ENCODE measurements at regions not wholly inside any gene's neighbourhood (a gene's known extent, or its start where the extent isn't known, plus 50 kb on each side); places are given as distances from the start of the nearest gene placed in this dataset.

DNA sequence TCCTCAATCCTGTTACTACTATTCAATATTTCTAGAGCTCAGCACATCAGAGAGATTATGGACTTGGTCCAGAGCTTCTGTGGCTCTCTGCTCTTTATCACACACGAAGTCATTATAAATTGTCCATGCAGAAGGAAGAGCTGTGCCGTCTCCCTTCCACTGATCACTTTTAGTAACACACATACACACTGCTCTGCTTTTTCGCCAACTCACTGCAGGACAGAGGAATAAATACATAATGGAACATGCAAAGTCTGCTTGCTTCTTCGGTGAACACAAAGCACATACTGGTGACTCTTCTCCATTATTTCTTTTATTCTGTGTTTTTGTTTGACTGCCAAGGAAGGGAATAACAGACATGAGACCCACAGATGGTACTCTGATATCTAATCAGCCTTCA, 1000.0 kb upstream of the TENM4 start:
- H3K9ac ChIP-seq (ENCODE audit: low read length), result no peak overlapping the region
- H3K14ac ChIP-seq (ENCODE audit: low read length in 2 of 2), result no peak overlapping the region
- no peak overlapping the region for H3K27ac ChIP-seq (ENCODE audit: low read length, poor library complexity, severe bottlenecking)
- H3K23ac ChIP-seq (ENCODE audit: low read length in 2 of 2), result no peak overlapping the region
- H4K91ac ChIP-seq (ENCODE audit: low read length), result no peak overlapping the region
- H2AK5ac ChIP-seq (ENCODE audit: low read length, severe bottlenecking), result no peak overlapping the region
- no peak overlapping the region for H2BK120ac ChIP-seq (ENCODE audit: low read depth, low read length)
- H3K18ac ChIP-seq (ENCODE audit: low read depth in 1 of 2, low read length in 2 of 2), result no peak overlapping the region
- H3K27me3 ChIP-seq (ENCODE audit: control insufficient read depth in 1 of 2, insufficient read depth in 1 of 2, low read length in 2 of 2), result no peaks in the 10 kb centered on the region
- H3K79me1 ChIP-seq (replicated peaks; ENCODE audit: low read length, poor library complexity, severe bottlenecking), result no peaks in the 10 kb centered on the region
- no peaks in the 10 kb centered on the region for H3K4me1 ChIP-seq (ENCODE audit: control insufficient read depth, insufficient read depth, low read depth, low read length)
- H3K4me2 ChIP-seq (ENCODE audit: low read length, poor library complexity, severe bottlenecking), result no peak overlapping the region
- H2BK5ac ChIP-seq (ENCODE audit: low read depth, low read length, poor library complexity, severe bottlenecking), result no peak overlapping the region
- no peaks in the 10 kb centered on the region for H3K36me3 ChIP-seq (ENCODE audit: control insufficient read depth in 1 of 2, insufficient read depth in 2 of 2, low read depth in 1 of 2, low read length in 2 of 2)
- H2BK12ac ChIP-seq (ENCODE audit: low read length in 2 of 2), result no peak overlapping the region
- no peaks in the 10 kb centered on the region for H3K9me3 ChIP-seq (ENCODE audit: control insufficient read depth, low read length)
- no peak for DNase-seq
- WGBS, result 82% methylated on average over 3 of the region's 4 CpGs
- H3K4ac ChIP-seq (ENCODE audit: low read depth in 1 of 2, low read length in 2 of 2), result no peak overlapping the region
- no peak overlapping the region for H3K4me3 ChIP-seq (ENCODE audit: insufficient read depth in 1 of 2, low read depth in 1 of 2, low read length in 2 of 2)
- H2BK15ac ChIP-seq (ENCODE audit: low read depth, poor library complexity, severe bottlenecking), result no peak overlapping the region
- no peak overlapping the region for H2AFZ ChIP-seq (ENCODE audit: low read depth, low read length)
- H4K8ac ChIP-seq (ENCODE audit: low read length), result no peak overlapping the region

DNA sequence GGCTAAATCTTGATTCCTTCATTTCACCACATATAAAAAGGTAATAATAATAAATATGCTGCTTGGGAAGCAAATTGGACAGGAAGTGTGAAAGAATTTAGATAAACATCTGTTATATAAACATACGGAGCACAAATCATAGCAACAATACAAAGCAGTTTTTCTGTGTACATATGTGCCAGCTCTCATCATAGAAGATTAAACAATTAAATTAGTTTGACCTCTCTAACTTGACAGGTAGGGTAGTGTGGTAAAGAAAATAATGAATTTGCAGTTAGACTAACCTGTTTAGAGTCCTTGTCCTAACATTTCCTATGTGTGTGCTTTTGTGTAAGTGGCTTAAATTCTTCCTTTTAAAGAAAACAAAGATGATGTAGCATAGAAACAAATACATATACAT, 995.7 kb upstream of the TENM4 start:
- Histone ChIP-seq H2AFZ (ENCODE audit: low read depth, low read length) (no peak overlapping the region), H2AK5ac (ENCODE audit: low read length, severe bottlenecking) (no peak overlapping the region), H2BK120ac (ENCODE audit: low read depth, low read length) (no peak overlapping the region), H3K9ac (ENCODE audit: low read length) (no peak overlapping the region), H3K23ac (ENCODE audit: low read length in 2 of 2) (no peak overlapping the region), H3K14ac (ENCODE audit: low read length in 2 of 2) (no peak overlapping the region), H4K8ac (ENCODE audit: low read length) (no peak overlapping the region), H3K4me3 (ENCODE audit: insufficient read depth in 1 of 2, low read depth in 1 of 2, low read length in 2 of 2) (no peak overlapping the region), H3K27me3 (ENCODE audit: control insufficient read depth in 1 of 2, insufficient read depth in 1 of 2, low read length in 2 of 2) (no peaks in the 10 kb centered on the region), H3K4me2 (ENCODE audit: low read length, poor library complexity, severe bottlenecking) (no peak overlapping the region), H3K18ac (ENCODE audit: low read depth in 1 of 2, low read length in 2 of 2) (no peak overlapping the region), H2BK15ac (ENCODE audit: low read depth, poor library complexity, severe bottlenecking) (no peak overlapping the region), H2BK5ac (ENCODE audit: low read depth, low read length, poor library complexity, severe bottlenecking) (no peak overlapping the region), H3K36me3 (ENCODE audit: control insufficient read depth in 1 of 2, insufficient read depth in 2 of 2, low read depth in 1 of 2, low read length in 2 of 2) (no peaks in the 10 kb centered on the region), H3K4ac (ENCODE audit: low read depth in 1 of 2, low read length in 2 of 2) (no peak overlapping the region), H3K9me3 (ENCODE audit: control insufficient read depth, low read length) (no peaks in the 10 kb centered on the region), H3K79me1 (replicated peaks; ENCODE audit: low read length, poor library complexity, severe bottlenecking) (no peaks in the 10 kb centered on the region), H3K27ac (ENCODE audit: low read length, poor library complexity, severe bottlenecking) (no peak overlapping the region), H4K91ac (ENCODE audit: low read length) (no peak overlapping the region), H2BK12ac (ENCODE audit: low read length in 2 of 2) (no peak overlapping the region), H3K4me1 (ENCODE audit: control insufficient read depth, insufficient read depth, low read depth, low read length) (no peaks in the 10 kb centered on the region)
- WGBS, result no CpG with 5 or more reads among the region's 1 CpG
- DNase-seq, result no peak

DNA sequence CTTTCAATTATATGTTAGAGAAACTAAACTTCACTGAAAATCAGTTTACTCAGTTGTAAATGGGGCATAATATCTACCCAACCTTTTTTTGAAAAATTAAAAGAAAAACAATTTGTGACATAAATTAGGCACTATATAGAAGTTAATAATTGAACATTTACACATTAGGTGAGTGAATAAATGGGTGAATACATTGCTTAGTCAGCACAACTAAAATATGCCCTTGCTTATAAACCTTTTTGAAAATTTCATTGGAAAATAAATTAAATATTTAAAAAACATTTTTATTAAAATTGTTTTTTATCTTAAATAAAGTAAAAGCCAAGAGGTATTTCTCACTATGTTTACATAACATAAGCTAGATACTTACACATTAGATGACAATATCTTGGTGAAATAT, 994.5 kb upstream of the TENM4 start:
- Histone ChIP-seq H3K18ac (ENCODE audit: low read depth in 1 of 2, low read length in 2 of 2) (no peak overlapping the region), H4K8ac (ENCODE audit: low read length) (no peak overlapping the region), H3K27ac (ENCODE audit: low read length, poor library complexity, severe bottlenecking) (no peak overlapping the region), H3K27me3 (ENCODE audit: control insufficient read depth in 1 of 2, insufficient read depth in 1 of 2, low read length in 2 of 2) (no peaks in the 10 kb centered on the region), H2BK5ac (ENCODE audit: low read depth, low read length, poor library complexity, severe bottlenecking) (no peak overlapping the region), H3K4me1 (ENCODE audit: control insufficient read depth, insufficient read depth, low read depth, low read length) (no peaks in the 10 kb centered on the region), H3K79me1 (replicated peaks; ENCODE audit: low read length, poor library complexity, severe bottlenecking) (no peaks in the 10 kb centered on the region), H3K14ac (ENCODE audit: low read length in 2 of 2) (no peak overlapping the region), H3K4me3 (ENCODE audit: insufficient read depth in 1 of 2, low read depth in 1 of 2, low read length in 2 of 2) (no peak overlapping the region), H3K9ac (ENCODE audit: low read length) (no peak overlapping the region), H3K23ac (ENCODE audit: low read length in 2 of 2) (no peak overlapping the region), H2AK5ac (ENCODE audit: low read length, severe bottlenecking) (no peak overlapping the region), H3K36me3 (ENCODE audit: control insufficient read depth in 1 of 2, insufficient read depth in 2 of 2, low read depth in 1 of 2, low read length in 2 of 2) (no peaks in the 10 kb centered on the region), H4K91ac (ENCODE audit: low read length) (no peak overlapping the region), H2BK12ac (ENCODE audit: low read length in 2 of 2) (no peak overlapping the region), H2BK120ac (ENCODE audit: low read depth, low read length) (no peak overlapping the region), H3K4me2 (ENCODE audit: low read length, poor library complexity, severe bottlenecking) (no peak overlapping the region), H3K4ac (ENCODE audit: low read depth in 1 of 2, low read length in 2 of 2) (no peak overlapping the region), H2AFZ (ENCODE audit: low read depth, low read length) (no peak overlapping the region), H2BK15ac (ENCODE audit: low read depth, poor library complexity, severe bottlenecking) (no peak overlapping the region), H3K9me3 (ENCODE audit: control insufficient read depth, low read length) (no peaks in the 10 kb centered on the region)
- no peak for DNase-seq

DNA sequence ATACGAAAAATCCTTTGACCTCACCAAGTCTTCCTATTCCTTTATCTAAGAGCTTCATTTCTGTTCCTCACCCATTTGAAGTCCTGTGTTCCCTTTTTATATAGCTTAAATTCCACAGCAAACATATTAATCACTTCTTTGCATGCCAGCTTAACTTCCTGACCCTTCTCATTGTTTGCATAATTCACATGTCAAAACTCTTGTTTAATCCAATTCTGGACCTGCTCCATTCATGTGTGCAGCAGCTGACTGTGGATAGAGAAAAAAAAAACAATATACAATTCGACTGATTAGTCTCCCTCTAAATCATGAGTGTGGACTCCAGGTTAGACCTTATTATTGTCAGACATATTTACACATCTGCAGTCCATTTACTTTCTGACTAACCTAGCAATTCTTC, 991.2 kb upstream of the TENM4 start:
- no peaks in the 10 kb centered on the region for H3K27me3 ChIP-seq (ENCODE audit: control insufficient read depth in 1 of 2, insufficient read depth in 1 of 2, low read length in 2 of 2)
- no peak overlapping the region for H2BK15ac ChIP-seq (ENCODE audit: low read depth, poor library complexity, severe bottlenecking)
- no peak overlapping the region for H3K18ac ChIP-seq (ENCODE audit: low read depth in 1 of 2, low read length in 2 of 2)
- H3K14ac ChIP-seq (ENCODE audit: low read length in 2 of 2), result no peak overlapping the region
- no peak overlapping the region for H3K9ac ChIP-seq (ENCODE audit: low read length)
- no peaks in the 10 kb centered on the region for H3K4me1 ChIP-seq (ENCODE audit: control insufficient read depth, insufficient read depth, low read depth, low read length)
- no peaks in the 10 kb centered on the region for H3K79me1 ChIP-seq (replicated peaks; ENCODE audit: low read length, poor library complexity, severe bottlenecking)
- H3K9me3 ChIP-seq (ENCODE audit: control insufficient read depth, low read length), result no peaks in the 10 kb centered on the region
- WGBS, result 84% methylated on average over 2 of the region's 2 CpGs
- no peak overlapping the region for H3K23ac ChIP-seq (ENCODE audit: low read length in 2 of 2)
- H2BK5ac ChIP-seq (ENCODE audit: low read depth, low read length, poor library complexity, severe bottlenecking), result no peak overlapping the region
- no peak overlapping the region for H2AK5ac ChIP-seq (ENCODE audit: low read length, severe bottlenecking)
- H3K36me3 ChIP-seq (ENCODE audit: control insufficient read depth in 1 of 2, insufficient read depth in 2 of 2, low read depth in 1 of 2, low read length in 2 of 2), result no peaks in the 10 kb centered on the region
- H4K8ac ChIP-seq (ENCODE audit: low read length), result no peak overlapping the region
- no peak overlapping the region for H2BK120ac ChIP-seq (ENCODE audit: low read depth, low read length)
- H3K4me2 ChIP-seq (ENCODE audit: low read length, poor library complexity, severe bottlenecking), result no peak overlapping the region
- H2AFZ ChIP-seq (ENCODE audit: low read depth, low read length), result no peak overlapping the region
- H3K27ac ChIP-seq (ENCODE audit: low read length, poor library complexity, severe bottlenecking), result no peak overlapping the region
- no peak overlapping the region for H4K91ac ChIP-seq (ENCODE audit: low read length)
- H3K4ac ChIP-seq (ENCODE audit: low read depth in 1 of 2, low read length in 2 of 2), result no peak overlapping the region
- DNase-seq, result no peak
- no peak overlapping the region for H2BK12ac ChIP-seq (ENCODE audit: low read length in 2 of 2)
- no peak overlapping the region for H3K4me3 ChIP-seq (ENCODE audit: insufficient read depth in 1 of 2, low read depth in 1 of 2, low read length in 2 of 2)
